DND-41 (cell line): ENCODE measurements at regions not wholly inside any gene's neighbourhood (a gene's known extent, or its start where the extent isn't known, plus 50 kb on each side); places are given as distances from the start of the nearest gene placed in this dataset.
A peak's percentile ranks its signal among the peaks of the same experiment; 100 is the strongest.

Source experiments
- ATAC-seq: fragments of 200-7000 bp; cut with Tn5 transposase; 3 replicates; pipeline ENCODE4 v1.9.1; 2021; ENCODE audit warnings: low read depth; ENCODE audit not compliant: insufficient read depth
- DNase-seq: peaks from one replicate; pipeline ENCODE4 v3.0.0-alpha.2; 2020
- H2AFZ ChIP-seq: 2 replicates; pipeline ENCODE4 v1.6.0; 2012; ENCODE audit warnings: low read depth, low read length
- H3K27ac ChIP-seq: 2 replicates; pipeline ENCODE4 v1.5.1; 2012; ENCODE audit warnings: low read length, inconsistent platforms
- H3K27me3 ChIP-seq: fragments of 200-600 bp; sonication (generic); 2 replicates; pipeline ENCODE4 v1.6.0; 2012; ENCODE audit warnings: low read length, mild to moderate bottlenecking, inconsistent platforms; ENCODE audit not compliant: insufficient read depth, poor library complexity
- H3K36me3 ChIP-seq: 2 replicates; pipeline ENCODE4 v1.5.1; 2012; ENCODE audit warnings: low read length, inconsistent platforms; ENCODE audit not compliant: insufficient read depth
- H3K4me1 ChIP-seq: 2 replicates; pipeline ENCODE4 v1.5.1; 2012; ENCODE audit warnings: mild to moderate bottlenecking, low read length; ENCODE audit not compliant: insufficient read depth
- H3K4me2 ChIP-seq: 2 replicates; pipeline ENCODE4 v1.6.0; 2012; ENCODE audit warnings: mild to moderate bottlenecking, moderate library complexity, low read length, inconsistent platforms; ENCODE audit not compliant: insufficient read depth
- H3K4me3 ChIP-seq, 2 experiments: fragments of 200-600 bp in 1 of 2; shearing (Covaris generic) in 1 of 2; 2 replicates each; pipeline ENCODE4 v1.5.1; 2012 to 2016; ENCODE audit warnings: inconsistent platforms in 2 of 2, low read length in 2 of 2, mild to moderate bottlenecking in 2 of 2, low read depth in 1 of 2, moderate library complexity in 1 of 2
- H3K79me2 ChIP-seq: 2 replicates; pipeline ENCODE4 v1.6.0; 2012; ENCODE audit warnings: low read length, inconsistent platforms; ENCODE audit not compliant: insufficient read depth
- H3K9ac ChIP-seq: 2 replicates; pipeline ENCODE4 v1.6.0; 2012; ENCODE audit warnings: low read depth, mild to moderate bottlenecking, inconsistent platforms, low read length, moderate library complexity
- H3K9me3 ChIP-seq: 2 replicates; pipeline ENCODE4 v1.5.1; 2012; ENCODE audit warnings: low read length, moderate library complexity, mild to moderate bottlenecking, inconsistent platforms; ENCODE audit not compliant: insufficient read depth, severe bottlenecking
- H4K20me1 ChIP-seq: 2 replicates; pipeline ENCODE4 v1.6.0; 2012; ENCODE audit warnings: low read length; ENCODE audit not compliant: insufficient read depth
- CTCF ChIP-seq: IDR thresholded peaks from 2 replicates; pipeline ENCODE4 v1.5.1; 2012; ENCODE audit warnings: borderline replicate concordance, low read length, moderate library complexity, mild to moderate bottlenecking; ENCODE audit not compliant: poor library complexity, severe bottlenecking; ENCODE audit errors: extremely low read depth
- EZH2 ChIP-seq: IDR thresholded peaks from 3 replicates; pipeline ENCODE4 v1.6.1; 2012; ENCODE audit warnings: borderline replicate concordance, low read depth, mild to moderate bottlenecking, moderate library complexity, low read length, inconsistent platforms; ENCODE audit not compliant: severe bottlenecking

GRCh38 chr6:165098165-165098564 is 211.2 kb downstream of the C6orf118 start:
- TF ChIP-seq EZH2 = no peak
- peak; percentile 49 for TF ChIP-seq CTCF
- Histone ChIP-seq H3K9ac (no peak overlapping the region), H3K9me3 (peaks cover 2% of the 10 kb centered on the region), H4K20me1 (no peaks in the 10 kb centered on the region), H3K4me1 (no peaks in the 10 kb centered on the region), H3K36me3 (no peaks in the 10 kb centered on the region), H3K79me2 (no peaks in the 10 kb centered on the region), H3K4me3 (no peak overlapping the region), H3K27me3 (no peaks in the 10 kb centered on the region), H2AFZ (no peak overlapping the region), H3K4me2 (no peak overlapping the region), H3K27ac (no peak overlapping the region)
- ATAC-seq (no peak), DNase-seq (no peak)

GRCh38 chr6:165096868-165097267 is 212.5 kb downstream of the C6orf118 start:
- H3K79me2 ChIP-seq = no peaks in the 10 kb centered on the region
- peaks cover 5% of the 10 kb centered on the region for H3K9me3 ChIP-seq
- H3K36me3 ChIP-seq = no peaks in the 10 kb centered on the region
- H3K4me3 ChIP-seq = no peak overlapping the region
- ATAC-seq (no peak), DNase-seq (no peak)
- no peak overlapping the region for H3K27ac ChIP-seq
- no peaks in the 10 kb centered on the region for H3K4me1 ChIP-seq
- no peak for TF ChIP-seq CTCF
- TF ChIP-seq EZH2 = no peak
- no peak overlapping the region for H3K9ac ChIP-seq
- H4K20me1 ChIP-seq = no peaks in the 10 kb centered on the region
- H3K27me3 ChIP-seq = no peaks in the 10 kb centered on the region
- no peak overlapping the region for H2AFZ ChIP-seq
- no peak overlapping the region for H3K4me2 ChIP-seq

- no peak overlapping the region for H3K4me3 ChIP-seq
- no peaks in the 10 kb centered on the region for H3K36me3 ChIP-seq
- H2AFZ ChIP-seq = no peak overlapping the region
- no peak overlapping the region for H3K4me2 ChIP-seq
- DNase-seq (no peak), ATAC-seq (no peak)
- H3K4me1 ChIP-seq = no peaks in the 10 kb centered on the region
- H3K9ac ChIP-seq = no peak overlapping the region
- H3K27ac ChIP-seq = no peak overlapping the region
- no peaks in the 10 kb centered on the region for H3K79me2 ChIP-seq
- H3K9me3 ChIP-seq = peaks cover 5% of the 10 kb centered on the region
- TF ChIP-seq CTCF = no peak
- no peak for TF ChIP-seq EZH2
- no peaks in the 10 kb centered on the region for H4K20me1 ChIP-seq
- H3K27me3 ChIP-seq = no peaks in the 10 kb centered on the region
Observed at GRCh38 chr6:165096209-165096608, 213.2 kb downstream of the C6orf118 start.
